OCI-LY3 (cell line): ENCODE measurements at regions not wholly inside any gene's neighbourhood (a gene's known extent, or its start where the extent isn't known, plus 50 kb on each side); places are given as distances from the start of the nearest gene placed in this dataset.

Source experiments
- H2AFZ ChIP-seq: fragments of 200-600, 300-600 bp; shearing (Covaris generic); 2 replicates; pipeline ENCODE4 v1.6.0; 2014; ENCODE audit warnings: antibody characterized with exemption, low read depth, low read length
- H3K27ac ChIP-seq: fragments of 200-600, 300-600 bp; sonication (generic); 2 replicates; pipeline ENCODE4 v1.5.1; 2014; ENCODE audit warnings: mild to moderate bottlenecking, low read length, moderate library complexity, mixed read lengths
- H3K27me3 ChIP-seq: fragments of 200-600, 300-600 bp; sonication (generic); 2 replicates; pipeline ENCODE4 v1.6.1; 2014; ENCODE audit warnings: low read depth, low read length, mixed read lengths
- H3K36me3 ChIP-seq: fragments of 200-600, 300-600 bp; sonication (generic); replicated peaks from 2 replicates; pipeline ENCODE3; 2014; ENCODE audit warnings: low read depth, low read length, mixed read lengths
- H3K4me1 ChIP-seq: fragments of 300-600, 200-600 bp; sonication (generic); 2 replicates; pipeline ENCODE4 v1.6.1; 2014; ENCODE audit warnings: low read length, mixed read lengths
- H3K4me2 ChIP-seq: fragments of 200-600, 300-600 bp; sonication (generic); 2 replicates; pipeline ENCODE4 v1.6.1; 2014; ENCODE audit warnings: low read length, mixed read lengths
- H3K4me3 ChIP-seq: fragments of 300-600, 200-600 bp; sonication (generic); 2 replicates; pipeline ENCODE4 v1.5.1; 2014; ENCODE audit warnings: antibody characterized with exemption, mild to moderate bottlenecking, low read length, moderate library complexity
- H3K79me2 ChIP-seq: fragments of 300-600, 200-600 bp; shearing (Covaris generic); 2 replicates; pipeline ENCODE4 v1.6.1; 2014; ENCODE audit warnings: mild to moderate bottlenecking, low read length, mixed read lengths
- H3K9ac ChIP-seq: fragments of 300-600, 200-600 bp; shearing (Covaris generic); 2 replicates; pipeline ENCODE4 v1.6.0; 2014; ENCODE audit warnings: mild to moderate bottlenecking, low read length, moderate library complexity
- H3K9me3 ChIP-seq: fragments of 200-600, 300-600 bp; shearing (Covaris generic); 2 replicates; pipeline ENCODE4 v1.6.1; 2014; ENCODE audit warnings: low read length, mixed read lengths; ENCODE audit not compliant: insufficient read depth
- H4K20me1 ChIP-seq: fragments of 200-600, 300-600 bp; sonication (generic); 2 replicates; pipeline ENCODE4 v1.6.1; 2016; ENCODE audit warnings: low read length, mixed read lengths; ENCODE audit not compliant: insufficient read depth
- CTCF ChIP-seq: fragments of 200-600, 300-600 bp; sonication (generic); IDR thresholded peaks from 2 replicates; pipeline ENCODE4 v1.5.1; 2014; ENCODE audit warnings: antibody characterized with exemption, low read length, low read depth
- EZH2phosphoT487 ChIP-seq: fragments of 200-600 bp; shearing (Covaris generic); IDR thresholded peaks from 2 replicates; pipeline ENCODE4 v1.6.1; 2018; ENCODE audit warnings: antibody characterized with exemption, mixed run types, low read depth

GRCh38 chr7:43018446-43018845 lies 86.3 kb downstream of the MRPL32 start:
- Histone ChIP-seq H3K4me1 (peaks cover 14% of the 10 kb centered on the region), H4K20me1 (no peaks in the 10 kb centered on the region), H2AFZ (no peak overlapping the region), H3K4me3 (no peak overlapping the region), H3K9me3 (no peaks in the 10 kb centered on the region), H3K27ac (no peak overlapping the region), H3K79me2 (no peaks in the 10 kb centered on the region), H3K9ac (no peak overlapping the region), H3K36me3 (no peaks in the 10 kb centered on the region), H3K27me3 (no peaks in the 10 kb centered on the region), H3K4me2 (no peak overlapping the region)
- TF ChIP-seq EZH2phosphoT487 (no peak), CTCF (no peak)

DNA sequence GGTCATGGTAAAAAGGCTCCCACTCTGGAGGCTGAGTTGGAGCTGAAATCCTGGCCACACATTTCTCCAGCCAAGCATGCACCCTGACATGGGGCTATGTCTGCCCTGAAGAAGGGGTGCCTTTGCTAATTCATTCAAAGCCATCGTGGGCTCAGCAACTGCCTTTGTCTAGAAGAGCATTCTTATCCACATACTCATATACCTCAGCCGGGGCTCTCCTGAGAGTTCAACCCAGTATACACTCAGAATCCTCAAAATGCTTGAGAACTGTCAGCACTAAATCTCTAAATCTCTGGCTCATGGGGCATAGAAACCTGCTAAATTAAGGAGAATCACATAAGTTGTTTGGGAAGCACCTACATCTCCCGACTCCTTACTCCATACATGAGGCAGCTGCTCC lies 89.3 kb downstream of the MRPL32 start:
- Histone ChIP-seq H3K4me1 (no peaks in the 10 kb centered on the region), H3K36me3 (no peaks in the 10 kb centered on the region), H3K9me3 (no peaks in the 10 kb centered on the region), H3K27ac (no peak overlapping the region), H4K20me1 (no peaks in the 10 kb centered on the region), H3K4me3 (no peak overlapping the region), H3K79me2 (no peaks in the 10 kb centered on the region), H2AFZ (no peak overlapping the region), H3K27me3 (no peaks in the 10 kb centered on the region), H3K4me2 (no peak overlapping the region), H3K9ac (no peak overlapping the region)
- TF ChIP-seq CTCF (no peak), EZH2phosphoT487 (no peak)

DNA sequence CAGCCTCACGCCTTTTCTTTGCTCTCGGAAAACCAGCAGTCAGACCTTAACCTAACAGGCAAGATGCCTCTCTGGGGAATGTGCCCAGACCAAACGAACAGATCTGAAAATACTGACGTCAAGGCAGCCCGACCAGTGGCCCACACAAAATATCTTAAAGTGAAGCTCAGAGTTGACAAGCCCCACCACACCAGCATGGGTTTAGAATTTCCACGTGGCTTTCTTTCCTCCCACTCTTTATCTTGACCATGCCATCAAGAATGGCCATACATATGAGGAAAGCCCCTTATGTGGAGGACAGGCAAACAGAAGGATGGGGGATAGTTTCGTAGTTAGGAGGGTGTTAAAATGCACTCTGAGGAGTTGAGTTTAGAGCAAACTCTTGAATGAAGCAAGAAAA lies 89.8 kb downstream of the MRPL32 start:
- H3K36me3 ChIP-seq: no peaks in the 10 kb centered on the region
- no peaks in the 10 kb centered on the region for H3K79me2 ChIP-seq

DNA sequence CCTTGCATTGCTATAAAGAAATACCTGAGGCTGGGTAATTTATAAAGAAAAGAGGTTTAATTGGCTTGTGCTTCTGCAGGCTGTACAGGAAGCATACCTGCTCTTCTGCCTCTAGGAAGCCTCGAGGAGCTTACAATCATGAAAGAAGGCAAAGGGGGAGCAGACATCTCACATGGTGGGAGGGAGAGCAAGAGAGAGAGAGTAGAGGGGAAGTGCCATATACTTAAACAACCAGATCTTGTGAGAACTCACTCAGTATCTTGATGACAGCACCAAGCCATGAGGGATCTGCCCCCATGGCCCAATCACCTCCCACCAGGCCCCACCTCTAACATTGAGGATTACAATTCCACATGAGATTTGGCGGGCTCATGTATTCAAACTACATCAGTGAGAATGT lies 79.1 kb upstream of the HECW1 start:
- no peaks in the 10 kb centered on the region for H3K27me3 ChIP-seq
- H3K79me2 ChIP-seq: no peaks in the 10 kb centered on the region
- H3K4me1 ChIP-seq: no peaks in the 10 kb centered on the region
- no peak overlapping the region for H3K4me3 ChIP-seq
- peaks cover 6% of the 10 kb centered on the region for H3K36me3 ChIP-seq
- H2AFZ ChIP-seq: no peak overlapping the region
- no peak overlapping the region for H3K9ac ChIP-seq
- H4K20me1 ChIP-seq: no peaks in the 10 kb centered on the region
- H3K9me3 ChIP-seq: peaks cover 2% of the 10 kb centered on the region; the same call in 1 of the 2 replicates
- no peak overlapping the region for H3K27ac ChIP-seq
- TF ChIP-seq EZH2phosphoT487 (no peak), CTCF (no peak)
- no peak overlapping the region for H3K4me2 ChIP-seq

More for the DNA sequence above, 89.8 kb downstream of the MRPL32 start:
- Histone ChIP-seq H3K4me2 (no peak overlapping the region), H4K20me1 (no peaks in the 10 kb centered on the region), H3K9ac (no peak overlapping the region), H3K4me3 (no peak overlapping the region), H3K4me1 (no peaks in the 10 kb centered on the region), H3K27ac (no peak overlapping the region), H3K9me3 (no peaks in the 10 kb centered on the region), H2AFZ (no peak overlapping the region), H3K27me3 (no peaks in the 10 kb centered on the region)
- TF ChIP-seq EZH2phosphoT487 (no peak), CTCF (no peak)
